Thoracic aorta (tissue), 2 donors: ENCODE measurements at regions not wholly inside any gene's neighbourhood (a gene's known extent, or its start where the extent isn't known, plus 50 kb on each side); places are given as distances from the start of the nearest gene placed in this dataset.

ENCODE experiments used
- ATAC-seq: fragments of 150-250 bp; one replicate; pipeline ENCODE4 v1.8.0; 2017; ENCODE audit warnings: low read depth; ENCODE audit not compliant: insufficient number of reproducible peaks, low FRiP score
- DNase-seq: peaks from one replicate; pipeline ENCODE4 v3.0.0-alpha.2; 2020; ENCODE audit warnings: low spot score
- H3K27ac ChIP-seq, 2 donors: fragments of 200-600 bp; sonication (generic); 1 replicate in 1 of 2; 2 replicates in 1 of 2; pipeline ENCODE4 v1.5.1; 2016; ENCODE audit warnings: mild to moderate bottlenecking in 2 of 2, moderate library complexity in 2 of 2
- H3K27me3 ChIP-seq: fragments of 200-600 bp; sonication (generic); replicated peaks from 2 replicates; pipeline ENCODE4 v1.6.0; 2016; ENCODE audit warnings: mild to moderate bottlenecking; ENCODE audit not compliant: insufficient read depth
- H3K36me3 ChIP-seq: fragments of 200-600 bp; sonication (generic); one replicate; pipeline ENCODE4 v1.5.1; 2016
- H3K4me1 ChIP-seq, 2 donors: fragments of 200-600 bp; sonication (generic); 1 replicate in 1 of 2; 2 replicates in 1 of 2; pipeline versions ENCODE4 v1.5.1 to v1.6.0; 2016; ENCODE audit warnings: low read depth in 2 of 2, mild to moderate bottlenecking in 1 of 2; ENCODE audit not compliant: control insufficient read depth in 1 of 2
- H3K4me3 ChIP-seq: fragments of 200-600 bp; sonication (generic); 2 replicates; pipeline ENCODE4 v1.5.1; 2016; ENCODE audit warnings: mild to moderate bottlenecking
- H3K9me3 ChIP-seq: fragments of 200-600 bp; sonication (generic); 2 replicates; pipeline ENCODE4 v1.5.1; 2016
- CTCF ChIP-seq: fragments of 200-600 bp; sonication (generic); IDR thresholded peaks from one replicate; pipeline ENCODE4 v1.5.1; 2019; ENCODE audit warnings: antibody characterized with exemption

- no peak overlapping the region for H3K27ac ChIP-seq
- peaks cover 22 to 31% of the 10 kb centered on the region in 2 donors for H3K4me1 ChIP-seq
- no peaks in the 10 kb centered on the region for H3K9me3 ChIP-seq
- no peak for ATAC-seq
- TF ChIP-seq CTCF = no peak
- no peak overlapping the region for H3K4me3 ChIP-seq
- no peak for DNase-seq
- no peaks in the 10 kb centered on the region for H3K36me3 ChIP-seq
- H3K27me3 ChIP-seq = no peaks in the 10 kb centered on the region
These were observed 57.5 kb upstream of the IFFO2 start for GRCh38 chr1:19013826-19014548.

DNA sequence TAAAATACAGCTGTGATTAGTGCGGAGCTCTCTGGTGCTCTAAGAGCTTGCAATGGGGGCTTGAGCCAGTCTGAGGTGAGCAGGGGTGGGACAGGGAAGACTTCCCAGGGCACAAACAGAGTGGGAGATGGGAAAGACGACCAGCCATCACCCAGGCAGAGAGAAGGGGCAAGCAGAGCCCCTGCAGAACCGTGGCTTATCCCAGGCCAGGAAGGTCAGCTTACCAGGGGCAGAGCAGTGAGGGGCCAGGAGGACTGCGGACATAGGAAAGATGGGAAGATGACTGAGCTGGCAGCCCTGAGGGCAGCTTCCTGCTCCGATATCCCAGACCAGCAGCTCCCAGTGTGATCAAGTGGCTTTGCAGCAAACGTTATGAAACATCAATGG lies 55.4 kb upstream of the IFFO2 start:
- Histone ChIP-seq H3K9me3 (no peaks in the 10 kb centered on the region), H3K27me3 (no peaks in the 10 kb centered on the region), H3K27ac (peak overlapping the region; percentile 79 to 92), H3K4me1 (peaks cover 22 to 31% of the 10 kb centered on the region in 2 donors), H3K4me3 (no peak overlapping the region), H3K36me3 (no peaks in the 10 kb centered on the region)
- DNase-seq (no peak), ATAC-seq (no peak)
- no peak for TF ChIP-seq CTCF

- H3K4me1 ChIP-seq = peaks cover 22 to 31% of the 10 kb centered on the region in 2 donors
- peak overlapping the region; percentile 20 for H3K4me3 ChIP-seq
- no peak for TF ChIP-seq CTCF
- DNase-seq (peak; percentile 63), ATAC-seq (peak; percentile 92)
- no peaks in the 10 kb centered on the region for H3K36me3 ChIP-seq
- H3K27me3 ChIP-seq = no peaks in the 10 kb centered on the region
- H3K9me3 ChIP-seq = no peaks in the 10 kb centered on the region
- peak overlapping the region; percentile 85 to 92 for H3K27ac ChIP-seq
These were observed 54.7 kb upstream of the IFFO2 start for GRCh38 chr1:19010995-19011844.

- no peak for TF ChIP-seq CTCF
- Histone ChIP-seq H3K4me1 (peaks cover 22 to 31% of the 10 kb centered on the region in 2 donors), H3K9me3 (no peaks in the 10 kb centered on the region), H3K36me3 (no peaks in the 10 kb centered on the region), H3K27ac (peak overlapping the region; percentile 85 to 92), H3K4me3 (peak overlapping the region; percentile 20), H3K27me3 (no peaks in the 10 kb centered on the region)
- DNase-seq (no peak), ATAC-seq (no peak)
These were observed 54.0 kb upstream of the IFFO2 start for GRCh38 chr1:19010503-19010902.

GRCh38 chr1:19009882-19010321 lies 53.4 kb upstream of the IFFO2 start:
- H3K9me3 ChIP-seq = no peaks in the 10 kb centered on the region
- H3K4me3 ChIP-seq = no peak overlapping the region
- ATAC-seq (no peak), DNase-seq (no peak)
- no peak for TF ChIP-seq CTCF
- peak overlapping the region; percentile 85 to 92 for H3K27ac ChIP-seq
- peaks cover 22 to 31% of the 10 kb centered on the region in 2 donors for H3K4me1 ChIP-seq
- H3K36me3 ChIP-seq = no peaks in the 10 kb centered on the region
- H3K27me3 ChIP-seq = no peaks in the 10 kb centered on the region
